Psoas muscle (tissue), 7 donors: ENCODE measurements at regions not wholly inside any gene's neighbourhood (a gene's known extent, or its start where the extent isn't known, plus 50 kb on each side); places are given as distances from the start of the nearest gene placed in this dataset.

Source experiments
- ATAC-seq, 4 donors: fragments of 200-7000 bp; cut with Tn5 transposase; one replicate each; pipeline ENCODE4 v1.9.1; 2020; ENCODE audit warnings: moderate library complexity in 3 of 4, mild to moderate bottlenecking in 2 of 4
- DNase-seq, 2 donors: peaks; one replicate each; pipeline ENCODE4 v3.0.0-alpha.2; 2020
- H3K27ac ChIP-seq: fragments of 200-600 bp; one replicate; pipeline ENCODE4 v1.8.0; 2022
- H3K27me3 ChIP-seq, 3 donors: fragments of 200-600 bp in 1 of 3; one replicate each; pipeline versions ENCODE4 v1.6.1 to v1.8.0; 2013 to 2022; ENCODE audit warnings: low read length in 2 of 3, mild to moderate bottlenecking in 2 of 3, moderate library complexity in 1 of 3; ENCODE audit not compliant: insufficient read depth in 3 of 3
- H3K36me3 ChIP-seq, 2 donors: fragments of 200-600 bp in 1 of 2; one replicate each; pipeline versions ENCODE4 v1.6.1 to v1.8.0; 2013 to 2022; ENCODE audit warnings: low read depth in 1 of 2, mild to moderate bottlenecking in 1 of 2, moderate library complexity in 1 of 2; ENCODE audit not compliant: insufficient read depth in 1 of 2
- H3K4me1 ChIP-seq: fragments of 200-600 bp; one replicate; pipeline ENCODE4 v1.8.0; 2022
- H3K4me3 ChIP-seq: fragments of 200-600 bp; one replicate; pipeline ENCODE4 v1.8.0; 2022; ENCODE audit warnings: mild to moderate bottlenecking
- H3K9me3 ChIP-seq: fragments of 200-600 bp; one replicate; pipeline ENCODE4 v1.8.0; 2022
- CTCF ChIP-seq: fragments of 200-600 bp; IDR thresholded peaks from one replicate; pipeline ENCODE4 v1.8.0; 2022; ENCODE audit warnings: antibody characterized with exemption
- WGBS, 3 donors: extraction: QIAGEN DNeasy Blood & Tissue Kit; methylation state at CpG; one replicate each; pipeline versions ENCODE4 v1.1.6 to v1.1.7; 2013; 5-methylcytosine and 5-hydroxymethylcytosine counted together
- intact Hi-C, 2 donors: fragments of 100-400 bp; cut with DNase I; formaldehyde crosslinking; loops; one replicate each; pipeline versions ENCODE4 v1.11.0 to v1.14.2; 2022
- donor health status: healthy with polysubstance abuse.
- donor health status: DM: no; HTN: no; CAD: no; lungs with moderate emphysema.
- donor health status: Bipolar disorder and iron deficiency.
- donor health status: healthy.
- donor health status: DM: yes; HTN: yes; CAD: no.
- donor health status: DM: no; HTN: no; CAD: no.
- donor health status: DM: yes; HTN: yes; CAD: no.

GRCh38 chr14:71585361-71585760 is 346.9 kb upstream of the RGS6 start:
- intact Hi-C loops: no loop called here
- H3K27me3 ChIP-seq: no peaks in the 10 kb centered on the region
- no peak for ATAC-seq

GRCh38 chr14:71586131-71586897 is 345.9 kb upstream of the RGS6 start:
- H3K27me3 ChIP-seq: no peaks in the 10 kb centered on the region
- no peaks in the 10 kb centered on the region for H3K4me1 ChIP-seq
- peak overlapping the region; percentile 16 for H3K4me3 ChIP-seq
- WGBS, 3 donors: 28 to 32% (median 29%) methylated on average over 14 of the region's 14 CpGs
- no peaks in the 10 kb centered on the region for H3K9me3 ChIP-seq
- no peaks in the 10 kb centered on the region for H3K36me3 ChIP-seq
- H3K27ac ChIP-seq: no peak overlapping the region
- no peak for TF ChIP-seq CTCF
- ATAC-seq (no peak), DNase-seq (peak in 1 of 2 donors; percentile 22)
- intact Hi-C loops: no loop called here

More at GRCh38 chr14:71585361-71585760, 346.9 kb upstream of the RGS6 start:
- TF ChIP-seq CTCF: no peak
- no peaks in the 10 kb centered on the region for H3K9me3 ChIP-seq
- H3K4me3 ChIP-seq: no peak overlapping the region
- H3K36me3 ChIP-seq: no peaks in the 10 kb centered on the region
- DNase-seq: no peak
- H3K4me1 ChIP-seq: no peaks in the 10 kb centered on the region
- no peak overlapping the region for H3K27ac ChIP-seq

- no peak overlapping the region for H3K4me3 ChIP-seq
- no peaks in the 10 kb centered on the region for H3K36me3 ChIP-seq
- no peaks in the 10 kb centered on the region for H3K27me3 ChIP-seq
- no peak overlapping the region for H3K27ac ChIP-seq
- DNase-seq: no peak
- intact Hi-C loops: no loop called here
- no peaks in the 10 kb centered on the region for H3K9me3 ChIP-seq
- 93% methylated on average over 9 of the region's 9 CpGs for WGBS, 3 donors
- no peaks in the 10 kb centered on the region for H3K4me1 ChIP-seq
- TF ChIP-seq CTCF: no peak
- ATAC-seq: no peak
Observed at GRCh38 chr14:71588028-71588427, 344.2 kb upstream of the RGS6 start.

- 95 to 96% (median 95%) methylated on average over 10 of the region's 10 CpGs for WGBS, 3 donors
- TF ChIP-seq CTCF: no peak
- no peak for ATAC-seq
Observed at GRCh38 chr14:71588576-71589215, 343.5 kb upstream of the RGS6 start.

More at GRCh38 chr14:71588576-71589215, 343.5 kb upstream of the RGS6 start:
- no peaks in the 10 kb centered on the region for H3K4me1 ChIP-seq
- no peaks in the 10 kb centered on the region for H3K9me3 ChIP-seq
- H3K4me3 ChIP-seq: no peak overlapping the region
- intact Hi-C loops: no loop called here
- H3K27ac ChIP-seq: no peak overlapping the region
- no peaks in the 10 kb centered on the region for H3K36me3 ChIP-seq
- no peak for DNase-seq
- H3K27me3 ChIP-seq: no peaks in the 10 kb centered on the region
